Nephron (organoid): ENCODE measurements at regions not wholly inside any gene's neighbourhood (a gene's known extent, or its start where the extent isn't known, plus 50 kb on each side); places are given as distances from the start of the nearest gene placed in this dataset.

ENCODE experiments used
- H3K27ac Mint-ChIP-seq, 3 experiments: 2 replicates each; pipeline ENCODE4 v1.8.0; 2020; ENCODE audit warnings: mixed read lengths in 3 of 3, mild to moderate bottlenecking in 2 of 3, moderate library complexity in 1 of 3
- H3K27me3 Mint-ChIP-seq: 2 replicates; pipeline ENCODE4 v1.8.0; 2021; ENCODE audit warnings: low read depth, mild to moderate bottlenecking, moderate library complexity, mixed read lengths
- H3K36me3 Mint-ChIP-seq: 2 replicates; pipeline ENCODE4 v1.8.0; 2020; ENCODE audit warnings: low read depth, mixed read lengths
- H3K4me1 Mint-ChIP-seq: 2 replicates; pipeline ENCODE4 v1.8.0; 2020; ENCODE audit warnings: mixed read lengths
- H3K4me3 Mint-ChIP-seq, 3 experiments: 2 replicates each; pipeline ENCODE4 v1.8.0; 2020; ENCODE audit warnings: mild to moderate bottlenecking in 3 of 3, mixed read lengths in 3 of 3, moderate library complexity in 2 of 3
- H3K9me3 Mint-ChIP-seq: 2 replicates; pipeline ENCODE4 v1.8.0; 2020; ENCODE audit warnings: mixed read lengths
- TF ChIP-seq, protein P1 (sequence below), 3 experiments: fragments of 200-600 bp; sonication (generic); IDR thresholded peaks; one replicate each; pipeline ENCODE4 v1.5.0; 2021; ENCODE audit warnings: antibody characterized with exemption in 3 of 3; ENCODE audit not compliant: unreplicated experiment in 3 of 3

GRCh38 chr7:106781007-106781406 is 84.1 kb upstream of the PIK3CG start:
- TF ChIP-seq, protein P1, sequence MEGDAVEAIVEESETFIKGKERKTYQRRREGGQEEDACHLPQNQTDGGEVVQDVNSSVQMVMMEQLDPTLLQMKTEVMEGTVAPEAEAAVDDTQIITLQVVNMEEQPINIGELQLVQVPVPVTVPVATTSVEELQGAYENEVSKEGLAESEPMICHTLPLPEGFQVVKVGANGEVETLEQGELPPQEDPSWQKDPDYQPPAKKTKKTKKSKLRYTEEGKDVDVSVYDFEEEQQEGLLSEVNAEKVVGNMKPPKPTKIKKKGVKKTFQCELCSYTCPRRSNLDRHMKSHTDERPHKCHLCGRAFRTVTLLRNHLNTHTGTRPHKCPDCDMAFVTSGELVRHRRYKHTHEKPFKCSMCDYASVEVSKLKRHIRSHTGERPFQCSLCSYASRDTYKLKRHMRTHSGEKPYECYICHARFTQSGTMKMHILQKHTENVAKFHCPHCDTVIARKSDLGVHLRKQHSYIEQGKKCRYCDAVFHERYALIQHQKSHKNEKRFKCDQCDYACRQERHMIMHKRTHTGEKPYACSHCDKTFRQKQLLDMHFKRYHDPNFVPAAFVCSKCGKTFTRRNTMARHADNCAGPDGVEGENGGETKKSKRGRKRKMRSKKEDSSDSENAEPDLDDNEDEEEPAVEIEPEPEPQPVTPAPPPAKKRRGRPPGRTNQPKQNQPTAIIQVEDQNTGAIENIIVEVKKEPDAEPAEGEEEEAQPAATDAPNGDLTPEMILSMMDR (IDR thresholded peaks at IDR 0.05; ENCODE audit: unreplicated experiment in 3 of 3), result no peak
- Mint-ChIP-seq H3K4me1 (no peaks in the 10 kb centered on the region), H3K36me3 (no peaks in the 10 kb centered on the region), H3K27ac (no peak overlapping the region), H3K27me3 (peaks cover 5% of the 10 kb centered on the region), H3K9me3 (no peaks in the 10 kb centered on the region), H3K4me3 (no peak overlapping the region)

DNA sequence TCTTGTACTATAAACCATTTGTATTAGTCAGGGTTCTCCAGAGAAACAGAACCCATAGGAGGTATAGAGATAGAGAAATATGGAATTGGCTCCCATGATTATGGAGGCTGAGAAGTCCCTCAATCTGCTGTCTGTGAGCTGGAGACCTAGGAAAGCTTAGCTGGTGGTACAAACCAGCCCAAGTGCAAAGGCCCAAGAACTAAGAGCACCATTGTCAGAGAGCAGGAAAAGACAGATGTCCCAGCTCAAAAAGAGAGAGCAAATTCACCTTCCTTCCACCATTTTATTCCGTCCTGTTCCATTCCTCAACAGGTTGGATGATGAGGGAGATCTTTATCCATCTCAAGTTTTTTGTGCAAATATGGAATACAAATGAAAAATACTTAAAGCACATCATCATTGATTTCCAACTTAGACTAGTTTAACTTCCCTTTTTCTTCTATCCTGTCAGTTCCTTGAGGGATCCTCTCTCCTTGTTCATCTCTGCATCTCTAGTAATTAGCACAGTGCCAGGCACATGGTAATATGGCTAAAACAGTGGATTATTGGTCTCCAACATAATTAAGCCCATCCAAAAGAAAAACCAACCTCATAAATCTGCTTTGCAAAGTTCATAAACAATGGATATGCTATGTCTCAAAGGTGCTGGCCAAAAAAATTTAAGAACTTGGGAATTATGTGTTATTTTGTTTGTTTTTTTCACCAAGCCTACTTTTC is 83.1 kb upstream of the PIK3CG start:
- TF ChIP-seq, protein P1 (IDR thresholded peaks at IDR 0.05; ENCODE audit: unreplicated experiment in 3 of 3), result no peak
- Mint-ChIP-seq H3K36me3 (no peaks in the 10 kb centered on the region), H3K4me1 (no peaks in the 10 kb centered on the region), H3K27me3 (peaks cover 5% of the 10 kb centered on the region), H3K9me3 (no peaks in the 10 kb centered on the region), H3K4me3 (no peak overlapping the region), H3K27ac (no peak overlapping the region)

- TF ChIP-seq, protein P1 (IDR thresholded peaks at IDR 0.05; ENCODE audit: unreplicated experiment in 3 of 3), result no peak
- Mint-ChIP-seq H3K27me3 (peaks cover 5% of the 10 kb centered on the region), H3K4me3 (no peak overlapping the region), H3K9me3 (no peaks in the 10 kb centered on the region), H3K36me3 (no peaks in the 10 kb centered on the region), H3K27ac (no peak overlapping the region), H3K4me1 (no peaks in the 10 kb centered on the region)
Observed at GRCh38 chr7:106783286-106783685, 81.8 kb upstream of the PIK3CG start.

DNA sequence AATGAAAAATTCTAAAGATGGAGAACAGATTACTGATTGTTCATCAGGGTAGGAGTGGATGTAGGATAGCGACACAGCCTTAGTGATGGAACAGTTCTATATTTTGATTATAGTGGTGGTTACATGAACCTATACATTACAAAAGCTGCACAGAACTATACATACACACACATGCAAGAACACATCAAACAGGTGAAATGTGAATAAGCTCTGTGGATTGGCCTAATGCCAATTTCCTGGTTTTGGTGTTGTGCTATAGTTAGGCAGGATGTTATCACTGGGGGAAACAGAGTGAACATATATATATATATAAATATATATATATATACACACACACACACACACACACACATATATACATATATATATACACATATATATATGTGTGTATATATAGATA is 76.4 kb upstream of the PIK3CG start:
- H3K27me3 Mint-ChIP-seq, result peaks cover 14% of the 10 kb centered on the region
- no peak overlapping the region for H3K27ac Mint-ChIP-seq
- H3K4me1 Mint-ChIP-seq, result no peaks in the 10 kb centered on the region
- no peak overlapping the region for H3K4me3 Mint-ChIP-seq
- H3K9me3 Mint-ChIP-seq, result peaks cover 4% of the 10 kb centered on the region
- no peaks in the 10 kb centered on the region for H3K36me3 Mint-ChIP-seq
- TF ChIP-seq, protein P1 (IDR thresholded peaks at IDR 0.05; ENCODE audit: unreplicated experiment in 3 of 3), result no peak

DNA sequence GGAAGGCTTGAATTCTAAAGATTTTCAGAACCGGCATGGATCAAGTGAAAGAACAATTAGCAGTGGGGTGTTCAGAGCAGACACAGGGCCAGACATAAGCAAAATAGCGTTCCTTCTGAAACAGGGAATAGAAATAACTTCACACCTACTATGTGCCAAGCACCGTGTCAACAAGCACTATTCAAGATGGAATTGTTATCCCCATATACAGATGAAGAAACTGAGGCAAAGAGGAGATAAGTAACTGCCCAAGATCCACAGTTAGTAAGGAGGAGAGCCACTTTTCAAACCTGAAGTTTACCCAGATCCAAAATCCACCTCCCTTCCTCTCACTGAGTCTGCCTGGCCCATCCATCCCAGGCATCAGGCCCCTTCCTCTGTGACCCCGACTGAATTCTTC is 73.6 kb upstream of the PIK3CG start:
- TF ChIP-seq, protein P1 (IDR thresholded peaks at IDR 0.05; ENCODE audit: unreplicated experiment in 3 of 3), result no peak
- H3K4me1 Mint-ChIP-seq, result no peaks in the 10 kb centered on the region
- no peak overlapping the region for H3K27ac Mint-ChIP-seq
- peaks cover 9% of the 10 kb centered on the region for H3K27me3 Mint-ChIP-seq
- no peak overlapping the region for H3K4me3 Mint-ChIP-seq
- H3K9me3 Mint-ChIP-seq, result peaks cover 8% of the 10 kb centered on the region
- H3K36me3 Mint-ChIP-seq, result no peaks in the 10 kb centered on the region
